PC-9 (cell line): ENCODE measurements at regions not wholly inside any gene's neighbourhood (a gene's known extent, or its start where the extent isn't known, plus 50 kb on each side); places are given as distances from the start of the nearest gene placed in this dataset.

ENCODE experiments used
- BruUV-seq: library from RNA; stranded (reverse); fragments of 400-500 nt; replicated peaks from 2 replicates; lab custom pipeline; 2021; lab: Mats Ljungman, UMichigan
- CTCF ChIA-PET: fragments of 300-600 bp; sonication (Branson Sonifier 250); formaldehyde crosslinking; loops from one replicate; lab custom pipeline; 2022; ENCODE audit warnings: antibody characterized with exemption; lab: Charles Lee
- POLR2A ChIA-PET: fragments of 300-600 bp; sonication (Branson Sonifier 250); formaldehyde crosslinking; loops from one replicate; lab custom pipeline; 2022; ENCODE audit warnings: antibody characterized with exemption; ENCODE audit not compliant: unreplicated experiment; lab: Charles Lee
- DNase-seq, 2 experiments: peaks; one replicate each; pipeline versions ENCODE4 v3.0.0 to v3.0.0-alpha.2; 2015 to 2022; ENCODE audit warnings: mixed read lengths in 1 of 2
- H2AFZ ChIP-seq: fragments of 200-600 bp; sonication (generic); 2 replicates; pipeline ENCODE4 v1.8.1; 2017; ENCODE audit warnings: antibody characterized with exemption
- H3F3A ChIP-seq: fragments of 200-600 bp; sonication (generic); 2 replicates; pipeline ENCODE4 v1.8.1; 2017; ENCODE audit warnings: antibody characterized with exemption, mild to moderate bottlenecking, low read depth; ENCODE audit not compliant: insufficient read depth
- H3K27ac ChIP-seq: fragments of 200-600 bp; sonication (generic); 2 replicates; pipeline ENCODE4 v1.6.1; 2016; ENCODE audit warnings: mixed run types
- H3K27me3 ChIP-seq: fragments of 200-600 bp; sonication (generic); 2 replicates; pipeline ENCODE4 v1.6.1; 2016; ENCODE audit warnings: low read depth, mixed run types; ENCODE audit not compliant: insufficient read depth
- H3K36me3 ChIP-seq: fragments of 200-600 bp; sonication (generic); 2 replicates; pipeline ENCODE4 v1.6.1; 2016; ENCODE audit warnings: low read depth, mixed run types
- H3K4me1 ChIP-seq: fragments of 200-600 bp; sonication (generic); replicated peaks from 2 replicates; pipeline ENCODE4 v1.6.1; 2016; ENCODE audit warnings: mixed run types; ENCODE audit not compliant: insufficient read depth
- H3K4me2 ChIP-seq: fragments of 200-600 bp; sonication (generic); 2 replicates; pipeline ENCODE4 v1.6.1; 2017; ENCODE audit warnings: mixed run types
- H3K4me3 ChIP-seq: fragments of 200-600 bp; sonication (generic); 2 replicates; pipeline ENCODE4 v1.6.1; 2016; ENCODE audit warnings: mixed run types
- H3K79me2 ChIP-seq: fragments of 200-600 bp; sonication (generic); 2 replicates; pipeline ENCODE4 v1.6.1; 2017; ENCODE audit warnings: low read depth, mixed run types
- H3K9me2 ChIP-seq: fragments of 200-600 bp; sonication (generic); 2 replicates; pipeline ENCODE4 v1.8.1; 2017; ENCODE audit warnings: mild to moderate bottlenecking; ENCODE audit not compliant: insufficient read depth
- H3K9me3 ChIP-seq: fragments of 200-600 bp; sonication (generic); 2 replicates; pipeline ENCODE4 v1.8.1; 2016; ENCODE audit warnings: low read depth; ENCODE audit not compliant: insufficient read depth
- H4K20me1 ChIP-seq: fragments of 200-600 bp; sonication (generic); 2 replicates; pipeline ENCODE4 v1.8.1; 2017; ENCODE audit not compliant: insufficient read depth
- CTCF ChIP-seq: fragments of 200-600 bp; sonication (generic); conservative IDR thresholded peaks from 2 replicates; pipeline ENCODE4 v1.6.1; 2017; ENCODE audit warnings: mixed run types, antibody characterized with exemption, mild to moderate bottlenecking, moderate library complexity
- EZH2 ChIP-seq: fragments of 200-600 bp; sonication (generic); IDR thresholded peaks from 2 replicates; pipeline ENCODE4 v1.8.0; 2017; ENCODE audit warnings: antibody characterized with exemption, low read depth
- intact Hi-C: fragments of 100-400 bp; cut with micrococcal nuclease; formaldehyde crosslinking; loops from one replicate; pipeline ENCODE4 v1.10.0; 2022; ENCODE audit not compliant: unreplicated experiment

GRCh38 chr13:74024856-74025255 is 109.3 kb downstream of the KLF12 start:
- DNase-seq = no peak
- TF ChIP-seq CTCF = no peak
- Histone ChIP-seq H3K9me3 (no peaks in the 10 kb centered on the region), H3K79me2 (no peaks in the 10 kb centered on the region), H3K4me3 (no peak overlapping the region), H3K4me2 (no peak overlapping the region), H2AFZ (no peak overlapping the region), H3K27ac (no peak overlapping the region), H3K9me2 (peaks cover 4% of the 10 kb centered on the region; the same call in 1 of the 2 replicates), H3K27me3 (no peaks in the 10 kb centered on the region), H4K20me1 (no peaks in the 10 kb centered on the region), H3K36me3 (no peaks in the 10 kb centered on the region), H3F3A (no peaks in the 10 kb centered on the region), H3K4me1 (no peaks in the 10 kb centered on the region)
- POLR2A ChIA-PET = no interaction called here
- CTCF ChIA-PET = no interaction called here
- BruUV-seq = no TSS peak
- intact Hi-C loops = no loop called here

GRCh38 chr13:74024314-74024713 is 109.9 kb downstream of the KLF12 start:
- H3K36me3 ChIP-seq = no peaks in the 10 kb centered on the region
- H3K9me3 ChIP-seq = no peaks in the 10 kb centered on the region
- no peaks in the 10 kb centered on the region for H3F3A ChIP-seq
- H3K9me2 ChIP-seq = peaks cover 4% of the 10 kb centered on the region; the same call in 1 of the 2 replicates
- TF ChIP-seq CTCF = no peak
- TF ChIP-seq EZH2 = no peak
- H2AFZ ChIP-seq = no peak overlapping the region
- DNase-seq = no peak
- intact Hi-C loops = no loop called here
- POLR2A ChIA-PET = no interaction called here
- H3K27ac ChIP-seq = no peak overlapping the region
- no TSS peak for BruUV-seq
- H4K20me1 ChIP-seq = no peaks in the 10 kb centered on the region
- H3K4me2 ChIP-seq = no peak overlapping the region
- H3K4me1 ChIP-seq = no peaks in the 10 kb centered on the region
- no peak overlapping the region for H3K4me3 ChIP-seq
- no peaks in the 10 kb centered on the region for H3K79me2 ChIP-seq
- H3K27me3 ChIP-seq = no peaks in the 10 kb centered on the region
- CTCF ChIA-PET = no interaction called here

GRCh38 chr13:74023484-74023883 is 110.7 kb downstream of the KLF12 start:
- H3K79me2 ChIP-seq = no peaks in the 10 kb centered on the region
- intact Hi-C loops = no loop called here
- ChIA-PET CTCF (no interaction called here), POLR2A (no interaction called here)
- no TSS peak for BruUV-seq
- no peak overlapping the region for H3K4me3 ChIP-seq
- H3K9me2 ChIP-seq = peaks cover 4% of the 10 kb centered on the region; the same call in 1 of the 2 replicates
- H3K4me1 ChIP-seq = no peaks in the 10 kb centered on the region
- no peak for TF ChIP-seq CTCF
- no peak for TF ChIP-seq EZH2
- no peaks in the 10 kb centered on the region for H3F3A ChIP-seq
- H3K27me3 ChIP-seq = no peaks in the 10 kb centered on the region
- no peak overlapping the region for H2AFZ ChIP-seq
- H3K36me3 ChIP-seq = no peaks in the 10 kb centered on the region
- no peaks in the 10 kb centered on the region for H4K20me1 ChIP-seq
- H3K9me3 ChIP-seq = no peaks in the 10 kb centered on the region
- no peak overlapping the region for H3K27ac ChIP-seq
- no peak overlapping the region for H3K4me2 ChIP-seq
- no peak for DNase-seq
